GM23338 (cell line): ENCODE measurements at regions not wholly inside any gene's neighbourhood (a gene's known extent, or its start where the extent isn't known, plus 50 kb on each side); places are given as distances from the start of the nearest gene placed in this dataset.

ENCODE experiments used
- ATAC-seq: fragments of 200-7000 bp; cut with Tn5 transposase; 3 replicates; pipeline ENCODE4 v1.9.1; 2020
- DNase-seq: peaks from one replicate; pipeline ENCODE4 v3.0.0-alpha.2; 2015; ENCODE audit warnings: low spot score
- H2AFZ ChIP-seq: fragments of 200-600 bp; sonication (generic); 2 replicates; pipeline ENCODE4 v1.8.0; 2016; ENCODE audit warnings: antibody characterized with exemption, mild to moderate bottlenecking, moderate library complexity
- H3F3A ChIP-seq: fragments of 200-600 bp; sonication (generic); replicated peaks from 2 replicates; pipeline ENCODE4 v1.8.0; 2017; ENCODE audit warnings: antibody characterized with exemption, mixed run types, low read depth
- H3K27ac ChIP-seq: fragments of 200-600 bp; sonication (generic); 2 replicates; pipeline ENCODE4 v1.6.1; 2016; ENCODE audit warnings: low read depth
- H3K27me3 ChIP-seq: fragments of 200-600 bp; sonication (generic); 2 replicates; pipeline ENCODE4 v1.8.0; 2016; ENCODE audit warnings: mild to moderate bottlenecking, mixed run types, moderate library complexity; ENCODE audit not compliant: insufficient read depth
- H3K36me3 ChIP-seq: fragments of 200-600 bp; sonication (generic); 2 replicates; pipeline ENCODE4 v1.8.0; 2016; ENCODE audit warnings: mild to moderate bottlenecking; ENCODE audit not compliant: insufficient read depth
- H3K4me1 ChIP-seq: fragments of 200-600 bp; sonication (generic); 2 replicates; pipeline ENCODE4 v1.8.0; 2016; ENCODE audit warnings: mild to moderate bottlenecking, moderate library complexity; ENCODE audit not compliant: insufficient read depth
- H3K4me2 ChIP-seq: fragments of 200-600 bp; sonication (generic); 2 replicates; pipeline ENCODE4 v1.7.1; 2017; ENCODE audit warnings: mixed run types
- H3K4me3 ChIP-seq: fragments of 200-600 bp; sonication (generic); 2 replicates; pipeline ENCODE4 v1.6.1; 2016; ENCODE audit warnings: mixed run types
- H3K79me2 ChIP-seq: fragments of 200-600 bp; sonication (generic); replicated peaks from 2 replicates; pipeline ENCODE4 v1.8.0; 2017; ENCODE audit warnings: mild to moderate bottlenecking; ENCODE audit not compliant: insufficient read depth
- H3K9me2 ChIP-seq: fragments of 200-600 bp; sonication (generic); 2 replicates; pipeline ENCODE4 v1.8.0; 2017; ENCODE audit not compliant: insufficient read depth
- H4K20me1 ChIP-seq: fragments of 200-600 bp; sonication (generic); replicated peaks from 2 replicates; pipeline ENCODE4 v1.8.0; 2017; ENCODE audit warnings: mild to moderate bottlenecking; ENCODE audit not compliant: insufficient read depth
- H3K27ac Mint-ChIP-seq: 2 replicates; pipeline ENCODE4 v1.8.0; 2020; ENCODE audit warnings: inconsistent platforms, mild to moderate bottlenecking, moderate library complexity, mixed read lengths
- H3K27me3 Mint-ChIP-seq: 3 replicates; pipeline ENCODE4 v1.8.0; 2022; ENCODE audit warnings: low read depth, mild to moderate bottlenecking, moderate library complexity, mixed read lengths, inconsistent platforms; ENCODE audit not compliant: insufficient read depth, poor library complexity
- H3K36me3 Mint-ChIP-seq: 3 replicates; pipeline ENCODE4 v1.8.0; 2021; ENCODE audit warnings: low read depth, mild to moderate bottlenecking, inconsistent platforms, moderate library complexity, mixed read lengths
- H3K4me1 Mint-ChIP-seq: 3 replicates; pipeline ENCODE4 v1.8.0; 2020; ENCODE audit warnings: mild to moderate bottlenecking, inconsistent platforms, mixed read lengths
- H3K4me3 Mint-ChIP-seq: 3 replicates; pipeline ENCODE4 v1.8.0; 2021; ENCODE audit warnings: moderate library complexity, mild to moderate bottlenecking, inconsistent platforms, mixed read lengths
- H3K9me3 Mint-ChIP-seq: 3 replicates; pipeline ENCODE4 v1.8.0; 2020; ENCODE audit warnings: moderate library complexity, mild to moderate bottlenecking, inconsistent platforms, mixed read lengths
- CREB1 ChIP-seq: fragments of 250-450 bp; sonication (Bioruptor Pico); IDR thresholded peaks from 2 replicates; pipeline ENCODE4 v1.5.0; 2020; ENCODE audit warnings: low read depth, mild to moderate bottlenecking, moderate library complexity
- EZH2phosphoT487 ChIP-seq: fragments of 200-600 bp; sonication (generic); IDR thresholded peaks from one replicate; pipeline ENCODE4 v1.8.1; 2018; ENCODE audit warnings: antibody characterized with exemption; ENCODE audit not compliant: unreplicated experiment
- NANOG ChIP-seq: IDR thresholded peaks from 2 replicates; pipeline ENCODE4 v1.6.1; 2016; ENCODE audit warnings: antibody characterized with exemption, borderline replicate concordance
- POLR2AphosphoS5 ChIP-seq: IDR thresholded peaks from 2 replicates; pipeline ENCODE4 v1.6.1; 2016; ENCODE audit warnings: antibody characterized with exemption, low read depth
- STAT1 ChIP-seq: IDR thresholded peaks from one replicate; pipeline ENCODE4 v1.6.1; 2016; ENCODE audit warnings: antibody characterized with exemption; ENCODE audit not compliant: unreplicated experiment
- ZNF331 ChIP-seq: fragments of 250-450 bp; sonication (Bioruptor Pico); IDR thresholded peaks from 2 replicates; pipeline ENCODE4 v1.5.0; 2020; ENCODE audit warnings: low read depth, mild to moderate bottlenecking, moderate library complexity
- TF ChIP-seq, protein P1 (sequence below), 2 experiments: fragments of 200-600 bp in 1 of 2; sonication (generic) in 1 of 2; conservative IDR thresholded peaks; 2 replicates each; pipeline versions ENCODE4 v1.5.1 to v1.6.1; 2016 to 2017; ENCODE audit warnings: antibody characterized with exemption in 2 of 2, low read depth in 2 of 2, mild to moderate bottlenecking in 2 of 2, moderate library complexity in 1 of 2
- TF ChIP-seq, protein P2 (sequence below): IDR thresholded peaks from one replicate; pipeline ENCODE4 v1.6.1; 2018; ENCODE audit warnings: antibody characterized with exemption; ENCODE audit not compliant: unreplicated experiment

- Mint-ChIP-seq H3K4me1 (peaks cover 14% of the 10 kb centered on the region), H3K36me3 (peaks cover 9% of the 10 kb centered on the region; the same call in 2 of the 3 replicates)
- TF ChIP-seq NANOG, result no peak
- TF ChIP-seq STAT1, result no peak
- no peak for TF ChIP-seq CREB1
- no peak for TF ChIP-seq POLR2AphosphoS5
- TF ChIP-seq, protein P1, sequence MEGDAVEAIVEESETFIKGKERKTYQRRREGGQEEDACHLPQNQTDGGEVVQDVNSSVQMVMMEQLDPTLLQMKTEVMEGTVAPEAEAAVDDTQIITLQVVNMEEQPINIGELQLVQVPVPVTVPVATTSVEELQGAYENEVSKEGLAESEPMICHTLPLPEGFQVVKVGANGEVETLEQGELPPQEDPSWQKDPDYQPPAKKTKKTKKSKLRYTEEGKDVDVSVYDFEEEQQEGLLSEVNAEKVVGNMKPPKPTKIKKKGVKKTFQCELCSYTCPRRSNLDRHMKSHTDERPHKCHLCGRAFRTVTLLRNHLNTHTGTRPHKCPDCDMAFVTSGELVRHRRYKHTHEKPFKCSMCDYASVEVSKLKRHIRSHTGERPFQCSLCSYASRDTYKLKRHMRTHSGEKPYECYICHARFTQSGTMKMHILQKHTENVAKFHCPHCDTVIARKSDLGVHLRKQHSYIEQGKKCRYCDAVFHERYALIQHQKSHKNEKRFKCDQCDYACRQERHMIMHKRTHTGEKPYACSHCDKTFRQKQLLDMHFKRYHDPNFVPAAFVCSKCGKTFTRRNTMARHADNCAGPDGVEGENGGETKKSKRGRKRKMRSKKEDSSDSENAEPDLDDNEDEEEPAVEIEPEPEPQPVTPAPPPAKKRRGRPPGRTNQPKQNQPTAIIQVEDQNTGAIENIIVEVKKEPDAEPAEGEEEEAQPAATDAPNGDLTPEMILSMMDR (conservative IDR thresholded peaks at IDR 0.05; ENCODE audit: low read depth in 2 of 2), result no peak
- TF ChIP-seq, protein P2, sequence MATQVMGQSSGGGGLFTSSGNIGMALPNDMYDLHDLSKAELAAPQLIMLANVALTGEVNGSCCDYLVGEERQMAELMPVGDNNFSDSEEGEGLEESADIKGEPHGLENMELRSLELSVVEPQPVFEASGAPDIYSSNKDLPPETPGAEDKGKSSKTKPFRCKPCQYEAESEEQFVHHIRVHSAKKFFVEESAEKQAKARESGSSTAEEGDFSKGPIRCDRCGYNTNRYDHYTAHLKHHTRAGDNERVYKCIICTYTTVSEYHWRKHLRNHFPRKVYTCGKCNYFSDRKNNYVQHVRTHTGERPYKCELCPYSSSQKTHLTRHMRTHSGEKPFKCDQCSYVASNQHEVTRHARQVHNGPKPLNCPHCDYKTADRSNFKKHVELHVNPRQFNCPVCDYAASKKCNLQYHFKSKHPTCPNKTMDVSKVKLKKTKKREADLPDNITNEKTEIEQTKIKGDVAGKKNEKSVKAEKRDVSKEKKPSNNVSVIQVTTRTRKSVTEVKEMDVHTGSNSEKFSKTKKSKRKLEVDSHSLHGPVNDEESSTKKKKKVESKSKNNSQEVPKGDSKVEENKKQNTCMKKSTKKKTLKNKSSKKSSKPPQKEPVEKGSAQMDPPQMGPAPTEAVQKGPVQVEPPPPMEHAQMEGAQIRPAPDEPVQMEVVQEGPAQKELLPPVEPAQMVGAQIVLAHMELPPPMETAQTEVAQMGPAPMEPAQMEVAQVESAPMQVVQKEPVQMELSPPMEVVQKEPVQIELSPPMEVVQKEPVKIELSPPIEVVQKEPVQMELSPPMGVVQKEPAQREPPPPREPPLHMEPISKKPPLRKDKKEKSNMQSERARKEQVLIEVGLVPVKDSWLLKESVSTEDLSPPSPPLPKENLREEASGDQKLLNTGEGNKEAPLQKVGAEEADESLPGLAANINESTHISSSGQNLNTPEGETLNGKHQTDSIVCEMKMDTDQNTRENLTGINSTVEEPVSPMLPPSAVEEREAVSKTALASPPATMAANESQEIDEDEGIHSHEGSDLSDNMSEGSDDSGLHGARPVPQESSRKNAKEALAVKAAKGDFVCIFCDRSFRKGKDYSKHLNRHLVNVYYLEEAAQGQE, result no peak
- TF ChIP-seq ZNF331 (CRISPR knock-in tag), result no peak
Measured at GRCh38 chr14:98458702-98459101, 813.3 kb downstream of the BCL11B start.

DNA sequence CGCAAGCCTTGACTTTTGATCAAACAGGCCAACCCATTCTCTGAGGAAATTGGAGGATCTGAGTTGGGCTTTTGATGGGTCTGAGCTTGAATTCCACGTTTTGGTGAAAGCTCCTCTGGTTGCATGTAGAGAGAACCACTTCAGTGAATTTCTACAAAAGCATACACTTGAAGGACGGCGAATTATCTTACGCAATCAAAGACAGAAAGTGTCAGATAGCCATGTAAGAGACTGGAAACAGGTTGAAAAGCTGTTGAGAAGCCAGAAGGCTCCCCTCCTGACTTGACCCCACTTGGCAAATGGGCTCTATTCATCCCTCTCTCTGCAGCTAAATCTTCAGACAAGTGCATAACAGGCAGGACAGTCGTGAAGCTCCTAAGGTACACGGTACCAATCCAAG lies 809.1 kb downstream of the BCL11B start:
- no peaks in the 10 kb centered on the region for H4K20me1 ChIP-seq
- no peaks in the 10 kb centered on the region for H3K4me1 Mint-ChIP-seq
- no peak overlapping the region for H3K27ac Mint-ChIP-seq
- H3K9me3 Mint-ChIP-seq, result peaks cover 2% of the 10 kb centered on the region; the same call in 2 of the 3 replicates
- H3K27me3 ChIP-seq, result no peaks in the 10 kb centered on the region
- H3K4me3 ChIP-seq, result no peak overlapping the region
- no peaks in the 10 kb centered on the region; the same call in 2 of the 3 replicates for H3K36me3 Mint-ChIP-seq
- ATAC-seq, result no peak
- DNase-seq, result no peak
- no peaks in the 10 kb centered on the region for H3K4me1 ChIP-seq
- no peak overlapping the region for H3K4me3 Mint-ChIP-seq
- no peak overlapping the region for H3K4me2 ChIP-seq
- no peak overlapping the region for H2AFZ ChIP-seq
- no peak overlapping the region for H3K27ac ChIP-seq
- H3K79me2 ChIP-seq, result no peaks in the 10 kb centered on the region
- no peaks in the 10 kb centered on the region for H3K36me3 ChIP-seq
- H3K27me3 Mint-ChIP-seq, result peaks cover 2% of the 10 kb centered on the region
- no peaks in the 10 kb centered on the region for H3F3A ChIP-seq
- peaks cover 38% of the 10 kb centered on the region for H3K9me2 ChIP-seq
- TF ChIP-seq, protein P1 (conservative IDR thresholded peaks at IDR 0.05; ENCODE audit: low read depth in 2 of 2), result no peak
- TF ChIP-seq NANOG (no peak), EZH2phosphoT487 (no peak)

More at GRCh38 chr14:98458702-98459101, 813.3 kb downstream of the BCL11B start:
- no peak for DNase-seq
- Mint-ChIP-seq H3K4me3 (no peak overlapping the region), H3K27me3 (peaks cover 4% of the 10 kb centered on the region), H3K9me3 (peaks cover 8% of the 10 kb centered on the region), H3K27ac (no peak overlapping the region)
- Histone ChIP-seq H3K9me2 (peaks cover 51% of the 10 kb centered on the region), H3K4me3 (no peak overlapping the region), H3K36me3 (no peaks in the 10 kb centered on the region), H3K79me2 (no peaks in the 10 kb centered on the region), H3K27me3 (no peaks in the 10 kb centered on the region), H2AFZ (no peak overlapping the region), H3K4me2 (no peak overlapping the region), H4K20me1 (no peaks in the 10 kb centered on the region), H3F3A (no peaks in the 10 kb centered on the region), H3K27ac (no peak overlapping the region), H3K4me1 (peaks cover 12% of the 10 kb centered on the region)
- ATAC-seq, result no peak
